Neural progenitor cell (in vitro differentiated cells): ENCODE measurements at regions not wholly inside any gene's neighbourhood (a gene's known extent, or its start where the extent isn't known, plus 50 kb on each side); places are given as distances from the start of the nearest gene placed in this dataset.

Experiments used
- DNase-seq: peaks from one replicate; pipeline ENCODE4 v3.0.0-alpha.2; 2016; ENCODE audit warnings: low spot score
- H2AFZ ChIP-seq: fragments of 200-600 bp; sonication (generic); replicated peaks from 2 replicates; pipeline ENCODE4 v1.6.1; 2016; ENCODE audit warnings: antibody characterized with exemption
- H3F3A ChIP-seq: fragments of 200-600 bp; sonication (generic); 2 replicates; pipeline ENCODE4 v1.6.1; 2016; ENCODE audit warnings: antibody characterized with exemption, low read depth
- H3K27ac ChIP-seq: fragments of 200-600 bp; sonication (generic); 2 replicates; pipeline ENCODE4 v1.5.1; 2016; ENCODE audit warnings: mild to moderate bottlenecking
- H3K27me3 ChIP-seq: fragments of 200-600 bp; sonication (generic); 2 replicates; pipeline ENCODE4 v1.6.1; 2016; ENCODE audit warnings: mild to moderate bottlenecking, moderate library complexity
- H3K36me3 ChIP-seq: fragments of 200-600 bp; sonication (generic); 2 replicates; pipeline ENCODE4 v1.5.1; 2016
- H3K4me1 ChIP-seq: fragments of 200-600 bp; sonication (generic); 2 replicates; pipeline ENCODE4 v1.6.1; 2016; ENCODE audit warnings: mixed run types
- H3K4me2 ChIP-seq: fragments of 200-600 bp; sonication (generic); 2 replicates; pipeline ENCODE4 v1.6.1; 2016
- H3K4me3 ChIP-seq: fragments of 200-600 bp; sonication (generic); 2 replicates; pipeline ENCODE4 v1.5.1; 2016
- H3K79me2 ChIP-seq: fragments of 200-600 bp; sonication (generic); 2 replicates; pipeline ENCODE4 v1.6.1; 2016; ENCODE audit warnings: low read depth
- H3K9ac ChIP-seq: fragments of 200-600 bp; sonication (generic); 2 replicates; pipeline ENCODE4 v1.6.1; 2016
- H3K9me3 ChIP-seq: fragments of 200-600 bp; sonication (generic); 2 replicates; pipeline ENCODE4 v1.5.1; 2016; ENCODE audit warnings: low read depth
- H4K20me1 ChIP-seq: fragments of 200-600 bp; sonication (generic); 2 replicates; pipeline ENCODE4 v1.6.1; 2016; ENCODE audit warnings: low read depth
- H3K27ac Mint-ChIP-seq: 3 replicates; pipeline ENCODE4 v1.8.0; 2021; ENCODE audit warnings: mixed read lengths
- H3K27me3 Mint-ChIP-seq: 2 replicates; pipeline ENCODE4 v1.8.0; 2022; ENCODE audit warnings: low read depth, mild to moderate bottlenecking, inconsistent platforms, moderate library complexity, mixed read lengths; ENCODE audit not compliant: insufficient read depth
- H3K36me3 Mint-ChIP-seq: 3 replicates; pipeline ENCODE4 v1.8.0; 2021; ENCODE audit warnings: mixed read lengths
- H3K4me1 Mint-ChIP-seq: 3 replicates; pipeline ENCODE4 v1.8.0; 2021; ENCODE audit warnings: mixed read lengths
- H3K4me3 Mint-ChIP-seq: 3 replicates; pipeline ENCODE4 v1.8.0; 2021; ENCODE audit warnings: mild to moderate bottlenecking, moderate library complexity, mixed read lengths
- H3K9me3 Mint-ChIP-seq: 3 replicates; pipeline ENCODE4 v1.8.0; 2020; ENCODE audit warnings: mixed read lengths
- CTCF ChIP-seq: fragments of 200-600 bp; sonication (generic); IDR thresholded peaks from 2 replicates; pipeline ENCODE4 v1.5.1; 2017; ENCODE audit warnings: antibody characterized with exemption, mild to moderate bottlenecking
- EZH2 ChIP-seq: fragments of 200-600 bp; sonication (generic); IDR thresholded peaks from 2 replicates; pipeline ENCODE4 v1.6.1; 2017; ENCODE audit warnings: antibody characterized with exemption, mild to moderate bottlenecking, moderate library complexity
- EZH2phosphoT487 ChIP-seq: fragments of 200-600 bp; sonication (generic); IDR thresholded peaks from 2 replicates; pipeline ENCODE4 v1.6.1; 2017; ENCODE audit warnings: antibody characterized with exemption

GRCh38 chr2:61774351-61774750 lies 79.5 kb downstream of the FAM161A start:
- H3K36me3 Mint-ChIP-seq: no peaks in the 10 kb centered on the region
- no peak overlapping the region for H3K27ac Mint-ChIP-seq
- Histone ChIP-seq H3K79me2 (no peaks in the 10 kb centered on the region), H4K20me1 (no peaks in the 10 kb centered on the region), H3K9ac (no peak overlapping the region), H2AFZ (no peak overlapping the region), H3F3A (no peaks in the 10 kb centered on the region), H3K27me3 (no peaks in the 10 kb centered on the region), H3K36me3 (no peaks in the 10 kb centered on the region), H3K4me3 (no peak overlapping the region), H3K27ac (no peak overlapping the region), H3K4me2 (no peak overlapping the region), H3K4me1 (no peaks in the 10 kb centered on the region), H3K9me3 (no peaks in the 10 kb centered on the region)
- TF ChIP-seq EZH2phosphoT487 (no peak), CTCF (no peak), EZH2 (no peak)
- H3K4me1 Mint-ChIP-seq: peaks cover 5% of the 10 kb centered on the region
- no peaks in the 10 kb centered on the region for H3K9me3 Mint-ChIP-seq
- no peak for DNase-seq
- H3K27me3 Mint-ChIP-seq: peaks cover 2% of the 10 kb centered on the region
- no peak overlapping the region for H3K4me3 Mint-ChIP-seq

GRCh38 chr2:61771904-61772845 lies 81.7 kb downstream of the FAM161A start:
- H3K27me3 ChIP-seq: no peaks in the 10 kb centered on the region
- H3K36me3 ChIP-seq: no peaks in the 10 kb centered on the region
- Mint-ChIP-seq H3K27ac (no peak overlapping the region), H3K4me1 (no peaks in the 10 kb centered on the region), H3K36me3 (no peaks in the 10 kb centered on the region), H3K27me3 (peaks cover 2% of the 10 kb centered on the region), H3K4me3 (no peak overlapping the region), H3K9me3 (no peaks in the 10 kb centered on the region)
- no peaks in the 10 kb centered on the region for H3K9me3 ChIP-seq
- TF ChIP-seq EZH2 (no peak), EZH2phosphoT487 (no peak), CTCF (no peak)
- no peaks in the 10 kb centered on the region for H3F3A ChIP-seq
- no peak overlapping the region for H3K9ac ChIP-seq
- no peaks in the 10 kb centered on the region for H3K4me1 ChIP-seq
- H2AFZ ChIP-seq: peak overlapping the region; percentile 60
- no peak overlapping the region for H3K4me2 ChIP-seq
- no peaks in the 10 kb centered on the region for H4K20me1 ChIP-seq
- H3K27ac ChIP-seq: no peak overlapping the region
- H3K4me3 ChIP-seq: no peak overlapping the region
- DNase-seq: no peak
- no peaks in the 10 kb centered on the region for H3K79me2 ChIP-seq

- Mint-ChIP-seq H3K36me3 (no peaks in the 10 kb centered on the region), H3K4me3 (no peak overlapping the region), H3K4me1 (no peaks in the 10 kb centered on the region)
These were observed 83.1 kb downstream of the FAM161A start for GRCh38 chr2:61770746-61771145.

More at GRCh38 chr2:61770746-61771145, 83.1 kb downstream of the FAM161A start:
- Mint-ChIP-seq H3K9me3 (no peaks in the 10 kb centered on the region), H3K27ac (no peak overlapping the region), H3K27me3 (peaks cover 2% of the 10 kb centered on the region)
- no peak overlapping the region for H3K9ac ChIP-seq
- TF ChIP-seq CTCF (no peak), EZH2 (no peak), EZH2phosphoT487 (no peak)
- no peak overlapping the region for H3K4me2 ChIP-seq
- H2AFZ ChIP-seq: no peak overlapping the region
- no peak for DNase-seq
- no peaks in the 10 kb centered on the region for H3K27me3 ChIP-seq
- no peaks in the 10 kb centered on the region for H3K4me1 ChIP-seq
- H4K20me1 ChIP-seq: no peaks in the 10 kb centered on the region
- H3K4me3 ChIP-seq: no peak overlapping the region
- no peak overlapping the region for H3K27ac ChIP-seq
- peaks cover 1% of the 10 kb centered on the region for H3F3A ChIP-seq
- no peaks in the 10 kb centered on the region for H3K36me3 ChIP-seq
- no peaks in the 10 kb centered on the region for H3K9me3 ChIP-seq
- no peaks in the 10 kb centered on the region for H3K79me2 ChIP-seq
